Activated CD4-positive, CD25-positive, alpha-beta regulatory T cell treated with anti-CD3 and anti-CD28 coated beads, Interleukin-2, amount 50 U/mL, for 24 hours (primary cell): ENCODE measurements at regions not wholly inside any gene's neighbourhood (a gene's known extent, or its start where the extent isn't known, plus 50 kb on each side); places are given as distances from the start of the nearest gene placed in this dataset.

ENCODE experiments used
- ATAC-seq, 2 donors: fragments of 150-1000 bp; cut with Tn5 transposase; one replicate each; pipeline ENCODE4 v1.10.0; 2021; ENCODE audit warnings: mild to moderate bottlenecking in 1 of 2, moderate library complexity in 1 of 2

DNA sequence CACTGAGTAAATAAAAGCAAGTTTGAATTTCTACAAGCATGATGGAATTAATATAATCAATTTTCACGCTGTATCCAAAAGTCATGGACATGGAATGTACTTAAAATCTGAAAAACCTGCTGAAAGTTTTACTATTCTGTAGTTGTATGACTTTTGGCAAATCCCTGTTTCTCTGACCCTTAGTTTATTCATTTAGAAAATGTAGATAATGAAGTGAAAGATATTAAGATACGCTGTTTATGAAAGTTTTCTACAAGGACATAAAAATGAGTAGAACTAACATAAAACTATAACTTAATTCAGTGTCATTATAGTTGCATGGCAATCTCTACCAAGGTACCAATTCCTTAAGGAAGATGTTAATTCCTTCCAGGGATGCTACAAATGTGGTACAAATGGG, 363.2 kb upstream of the MPDZ start:
- ATAC-seq, result no peak

GRCh38 chr9:13629067-13629466, 349.6 kb upstream of the MPDZ start:
- ATAC-seq, result no peak

GRCh38 chr9:13628526-13628925, 349.0 kb upstream of the MPDZ start:
- ATAC-seq, result no peak

- ATAC-seq, result no peak
Observed at GRCh38 chr9:13627502-13627901, 348.0 kb upstream of the MPDZ start.

GRCh38 chr9:13627071-13627470, 347.6 kb upstream of the MPDZ start:
- ATAC-seq, result no peak

DNA sequence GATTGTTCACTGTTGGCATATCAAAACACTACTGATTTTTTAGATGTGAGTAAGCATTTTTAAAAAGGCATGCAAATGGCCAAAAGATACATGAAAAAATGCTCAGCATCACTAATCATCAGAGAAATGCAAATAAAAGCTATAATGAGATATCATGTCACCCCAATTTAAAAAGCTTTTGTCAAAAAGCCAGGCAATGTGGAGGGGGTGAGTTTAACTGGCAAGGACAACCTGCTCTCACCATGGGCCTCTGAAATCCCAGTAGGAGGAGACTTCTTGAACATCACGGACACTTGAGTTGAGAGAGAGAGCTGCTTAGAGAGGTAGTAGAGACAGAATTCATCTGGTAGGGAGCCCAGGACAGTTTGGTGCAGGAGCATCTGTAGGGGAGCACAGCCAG, 347.1 kb upstream of the MPDZ start:
- ATAC-seq, result no peak

DNA sequence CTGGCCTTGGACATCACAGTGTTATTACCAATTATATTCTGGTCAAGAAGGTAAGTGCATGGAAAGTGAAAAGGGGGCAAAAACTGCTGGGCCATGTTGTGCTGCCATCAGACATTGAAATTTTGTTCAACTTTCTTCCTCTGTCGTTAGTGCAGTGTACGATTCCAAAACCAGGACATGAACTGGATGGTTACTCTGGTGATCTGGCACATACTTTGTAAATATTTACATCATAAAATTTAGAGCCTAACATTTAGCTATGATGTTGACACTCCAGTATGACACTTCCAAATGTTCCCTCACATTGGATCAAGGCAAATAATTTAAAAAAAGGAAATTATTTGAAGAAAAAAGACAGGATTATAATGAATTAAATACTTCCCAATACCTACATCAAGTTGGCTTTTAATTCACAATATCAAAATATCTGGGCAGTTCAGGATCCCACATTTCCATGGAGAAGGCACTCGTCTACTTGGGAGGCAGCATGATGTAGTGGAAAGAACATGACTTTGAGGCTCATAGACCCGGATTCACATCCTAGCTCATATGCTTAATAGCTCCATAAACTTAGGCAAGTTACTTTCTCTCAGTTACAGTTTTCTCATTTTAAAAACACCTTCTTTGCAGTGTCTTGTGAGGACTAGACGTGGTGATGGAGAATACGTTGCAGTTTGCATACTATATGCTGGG, 342.5 kb upstream of the MPDZ start:
- ATAC-seq, result no peak

DNA sequence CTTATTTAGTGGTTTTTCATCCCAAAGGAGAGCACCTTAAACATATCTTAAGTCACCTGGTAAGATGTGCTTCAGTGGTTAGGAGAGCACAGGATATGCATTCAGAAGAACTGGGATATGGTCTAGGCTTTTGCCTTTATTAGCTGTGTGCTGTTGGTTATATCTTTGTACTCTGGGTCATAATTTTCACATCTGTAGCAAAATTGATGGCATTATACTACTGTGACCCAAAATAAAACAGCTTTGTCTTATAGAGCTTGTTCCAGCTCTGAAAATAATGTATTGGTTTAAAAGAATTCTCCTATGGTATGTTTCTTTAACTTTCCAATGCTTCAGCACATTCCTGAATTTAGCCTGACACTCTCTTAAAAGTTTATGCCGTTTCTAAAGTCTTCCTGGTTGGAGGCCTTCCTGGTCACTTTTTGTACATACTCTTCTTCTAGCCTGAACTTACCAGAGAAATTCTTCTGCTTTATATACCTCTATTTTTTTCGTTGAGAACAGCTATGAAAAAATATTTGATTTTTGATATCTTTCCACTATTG, 337.1 kb upstream of the MPDZ start:
- no peak for ATAC-seq

DNA sequence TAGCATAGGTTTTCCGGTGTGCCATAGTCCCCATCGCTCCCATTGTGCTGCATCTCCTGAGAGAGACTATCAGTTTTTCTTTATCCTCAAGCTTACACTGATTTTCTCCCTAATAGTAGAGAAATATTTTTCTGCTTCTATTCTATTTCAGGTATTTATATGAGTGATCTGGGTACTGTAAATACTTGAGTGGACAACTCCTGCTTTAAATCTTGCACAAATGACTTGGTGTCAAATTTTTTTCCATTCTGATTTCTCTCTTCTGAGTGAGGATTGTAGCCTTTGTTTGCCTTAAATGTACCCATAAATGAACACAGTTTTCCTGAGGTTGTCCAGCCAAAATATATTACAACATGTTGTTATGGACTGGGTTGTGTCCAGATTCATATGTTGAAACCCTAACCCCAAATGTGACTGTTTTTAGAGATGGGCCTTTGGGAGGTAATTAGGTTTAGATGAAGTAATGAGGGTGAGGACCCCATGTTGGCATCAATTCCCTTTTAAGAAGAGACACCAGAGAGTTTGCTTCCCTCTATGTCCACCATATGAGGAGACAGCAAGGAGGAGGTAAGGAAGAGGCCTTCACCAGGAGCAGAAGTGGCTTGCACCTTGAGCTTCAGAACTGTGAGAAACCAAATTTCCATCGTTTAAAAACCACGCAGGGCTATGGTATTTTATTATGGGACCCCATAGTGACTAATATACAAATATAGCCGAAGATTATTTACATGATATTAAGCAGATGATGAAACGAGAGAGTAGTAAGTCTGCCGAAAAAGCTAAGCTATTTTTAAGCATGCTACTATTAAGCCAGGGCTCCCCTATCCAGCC, 336.4 kb upstream of the MPDZ start:
- ATAC-seq, result no peak

- no peak for ATAC-seq
Observed at GRCh38 chr9:13614060-13614459, 334.6 kb upstream of the MPDZ start.

DNA sequence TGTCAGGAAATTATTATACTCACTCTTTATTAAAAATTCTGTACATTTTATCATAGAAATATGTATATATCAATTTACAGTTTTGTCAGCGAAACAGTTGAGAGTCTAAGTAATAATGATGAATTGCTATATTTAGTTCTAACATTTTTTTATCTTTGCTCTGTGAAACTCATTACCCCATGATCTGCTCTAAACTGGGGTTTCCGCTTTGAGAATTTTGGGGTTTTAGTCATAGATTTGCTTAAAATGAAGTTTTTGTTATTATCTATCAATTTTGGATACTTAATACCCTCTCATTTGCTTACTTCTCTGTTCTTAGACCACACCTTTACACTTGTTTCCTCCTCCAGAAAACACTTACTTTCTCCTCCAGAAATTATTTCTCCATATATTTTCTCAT, 333.8 kb upstream of the MPDZ start:
- ATAC-seq, result no peak

- no peak for ATAC-seq
Observed at GRCh38 chr9:13608451-13608850, 329.0 kb upstream of the MPDZ start.

DNA sequence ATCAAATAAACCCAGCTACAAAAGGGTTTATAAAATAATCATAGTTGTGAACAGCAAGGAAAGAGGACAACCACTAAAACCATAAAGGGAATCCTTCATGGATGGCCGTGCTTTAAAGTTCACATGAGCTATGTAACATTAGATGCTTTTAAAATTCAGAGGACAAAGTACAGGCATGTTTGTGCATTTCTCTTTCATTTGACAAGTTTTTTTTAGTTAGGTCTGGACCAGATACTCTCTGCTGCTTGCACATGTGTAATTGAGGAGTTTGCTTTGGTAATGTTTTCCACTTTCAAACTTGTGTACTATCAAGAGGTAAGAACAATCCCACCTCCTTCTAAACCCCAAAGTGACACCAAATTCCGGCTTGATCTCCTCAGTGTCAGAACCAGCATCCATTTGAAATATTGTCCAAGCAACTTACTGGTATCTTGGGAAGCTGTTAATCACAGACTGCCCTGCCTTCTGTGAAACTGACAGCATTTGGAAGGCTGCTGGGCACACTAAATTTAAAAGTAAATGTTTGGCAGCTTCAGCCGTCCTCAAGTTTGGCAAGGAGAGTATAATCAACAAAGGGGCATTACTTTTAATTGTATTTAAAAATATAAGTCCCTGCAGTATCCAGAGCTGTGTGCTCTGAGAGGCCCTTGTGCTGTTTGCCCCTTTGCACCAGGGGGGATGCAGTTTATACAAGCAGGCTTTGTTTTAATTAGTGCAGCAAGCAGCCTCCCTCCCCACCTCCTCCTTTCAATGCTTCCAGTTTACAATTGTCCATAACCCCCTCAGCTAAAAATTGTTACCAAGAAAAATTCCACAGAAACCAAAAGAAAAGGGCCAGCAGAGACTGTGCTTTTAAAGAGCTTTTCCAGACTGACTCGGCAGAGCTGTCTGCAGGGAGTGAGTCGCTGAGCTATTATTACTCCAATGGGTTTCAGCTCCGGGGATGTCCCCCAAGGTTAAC, 328.3 kb upstream of the MPDZ start:
- no peak for ATAC-seq

DNA sequence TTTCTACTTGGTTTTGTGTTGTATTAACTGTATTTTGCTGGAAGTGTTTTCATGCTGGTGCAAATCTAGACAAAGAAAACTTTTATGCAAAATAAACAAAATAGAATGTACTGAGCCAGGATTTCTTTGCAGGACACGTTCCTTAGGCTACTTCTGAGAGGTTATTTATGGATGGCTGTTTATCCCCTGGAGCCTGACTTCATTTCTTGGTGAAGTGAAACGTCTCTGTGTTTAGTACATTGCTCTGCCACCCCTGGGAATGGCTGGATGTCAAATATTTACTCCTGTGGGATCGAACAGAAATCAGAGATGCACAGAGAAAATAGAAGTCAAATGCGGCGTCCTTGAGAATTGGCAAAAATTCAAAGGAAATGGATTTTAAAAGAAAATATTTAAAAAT, 327.1 kb upstream of the MPDZ start:
- ATAC-seq, result no peak

- ATAC-seq, result no peak
Observed at GRCh38 chr9:13603921-13604320, 324.4 kb upstream of the MPDZ start.

DNA sequence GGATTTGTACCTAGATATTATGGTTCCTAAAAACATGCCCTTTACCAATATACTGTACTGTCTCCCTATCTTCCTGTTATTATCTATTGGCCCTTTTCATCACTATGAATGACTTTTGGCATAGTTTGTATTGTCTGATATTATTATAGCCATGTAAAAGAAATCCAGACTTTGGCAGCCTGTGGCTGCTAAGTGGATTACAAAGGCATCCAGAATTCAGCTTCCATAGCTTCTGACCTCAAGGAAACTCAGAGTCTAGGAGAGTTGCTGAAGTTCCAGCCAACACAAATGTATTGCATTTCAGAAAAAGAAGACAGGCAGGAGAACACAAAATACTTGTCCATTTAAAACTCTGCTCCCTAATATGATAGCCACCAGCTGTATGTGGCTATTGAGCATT, 319.2 kb upstream of the MPDZ start:
- no peak for ATAC-seq

GRCh38 chr9:13597427-13597826, 317.9 kb upstream of the MPDZ start:
- ATAC-seq, result no peak

- ATAC-seq, result no peak
Observed at GRCh38 chr9:13597004-13597403, 317.5 kb upstream of the MPDZ start.

GRCh38 chr9:13596383-13596970, 317.0 kb upstream of the MPDZ start:
- no peak for ATAC-seq

GRCh38 chr9:13590996-13591395, 311.5 kb upstream of the MPDZ start:
- no peak for ATAC-seq

GRCh38 chr9:13589034-13589737, 309.7 kb upstream of the MPDZ start:
- no peak for ATAC-seq
